GM10248 (cell line): ENCODE measurements at regions not wholly inside any gene's neighbourhood (a gene's known extent, or its start where the extent isn't known, plus 50 kb on each side); places are given as distances from the start of the nearest gene placed in this dataset.

ENCODE experiments used
- CTCF ChIA-PET: fragments of 300-600 bp; sonication (Branson Sonifier 250); formaldehyde crosslinking; extraction: SDS; loops from one replicate; lab custom pipeline; 2021; ENCODE audit warnings: antibody characterized with exemption; lab: Yijun Ruan, JAX
- POLR2A ChIA-PET: fragments of 350-650 bp; sonication (Branson Sonifier 250); formaldehyde crosslinking; extraction: SDS; loops from one replicate; lab custom pipeline; 2020; ENCODE audit warnings: antibody characterized with exemption; lab: Yijun Ruan, JAX
- DNase-seq: peaks from one replicate; pipeline ENCODE4 v3.0.0; 2012; ENCODE audit errors: extremely low spot score
- CTCF ChIP-seq: IDR thresholded peaks from 2 replicates; pipeline ENCODE4 v1.5.1; 2012; ENCODE audit warnings: mild to moderate bottlenecking, low read depth; ENCODE audit errors: extremely low read depth, missing control alignments, control extremely low read depth

GRCh38 chr5:4513381-4513780 lies 626.7 kb upstream of the ADAMTS16 start:
- no peak for TF ChIP-seq CTCF
- POLR2A ChIA-PET: no interaction called here
- DNase-seq: no peak
- CTCF ChIA-PET: no interaction called here

GRCh38 chr5:4514067-4514648 lies 626.0 kb upstream of the ADAMTS16 start:
- ChIA-PET POLR2A (no interaction called here), CTCF (no interaction called here)
- no peak for TF ChIP-seq CTCF
- no peak for DNase-seq

GRCh38 chr5:4518903-4519672 lies 621.0 kb upstream of the ADAMTS16 start:
- ChIA-PET CTCF (no interaction called here), POLR2A (no interaction called here)

GRCh38 chr5:4520559-4520958 lies 619.6 kb upstream of the ADAMTS16 start:
- no peak for DNase-seq
- TF ChIP-seq CTCF: no peak
- POLR2A ChIA-PET: no interaction called here
- CTCF ChIA-PET: no interaction called here

More at GRCh38 chr5:4518903-4519672, 621.0 kb upstream of the ADAMTS16 start:
- no peak for DNase-seq
- no peak for TF ChIP-seq CTCF

GRCh38 chr5:4523038-4523437 lies 617.1 kb upstream of the ADAMTS16 start:
- ChIA-PET POLR2A (no interaction called here), CTCF (no interaction called here)
- DNase-seq: no peak
- no peak for TF ChIP-seq CTCF

- TF ChIP-seq CTCF: no peak
- DNase-seq: no peak
- ChIA-PET POLR2A (no interaction called here), CTCF (no interaction called here)
These were observed 608.1 kb upstream of the ADAMTS16 start for GRCh38 chr5:4531756-4532704.
